Body of pancreas (tissue), 4 donors: ENCODE measurements at regions not wholly inside any gene's neighbourhood (a gene's known extent, or its start where the extent isn't known, plus 50 kb on each side); places are given as distances from the start of the nearest gene placed in this dataset.
"Not testable (repeated sequence)": the region's sequence is repeated elsewhere in the genome, so short reads cannot be mapped to it uniquely, and the experiment has no call there.

Source experiments
- POLR2A ChIP-seq, 3 donors: fragments of 450-650 bp; IDR thresholded peaks; one replicate each; pipeline ENCODE4 v1.6.1; 2016; ENCODE audit warnings: antibody characterized with exemption in 3 of 3, mild to moderate bottlenecking in 2 of 3
- TF ChIP-seq, protein P1 (sequence below), 7 experiments: fragments of 450-650 bp in 4 of 7; fragments of 200-600 bp in 3 of 7; sonication (generic) in 3 of 7; IDR thresholded peaks; one replicate each; pipeline ENCODE4 v1.5.1; 2016 to 2019; ENCODE audit warnings: antibody characterized with exemption in 7 of 7

DNA sequence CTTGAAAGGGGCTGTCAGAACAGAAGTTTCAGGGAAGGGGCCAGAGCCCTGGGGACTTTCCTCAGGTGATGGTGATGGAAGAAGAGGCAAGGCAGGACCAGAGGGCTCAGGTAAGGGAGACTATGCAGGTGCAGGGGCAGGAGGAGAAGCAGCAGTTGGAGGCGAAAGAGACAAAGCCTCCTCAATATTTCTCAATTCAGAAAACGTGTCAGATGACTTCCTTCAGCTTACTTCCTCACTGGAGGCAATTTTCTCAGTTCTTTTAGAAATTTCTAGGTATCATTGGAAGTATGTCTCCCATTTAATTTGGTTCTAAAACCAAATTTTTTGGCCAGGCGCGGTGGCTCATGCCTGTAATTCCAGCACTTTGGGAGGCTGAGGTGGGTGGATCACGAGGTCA, 112.4 kb downstream of the PPIAL4G start:
- TF ChIP-seq, protein P1, sequence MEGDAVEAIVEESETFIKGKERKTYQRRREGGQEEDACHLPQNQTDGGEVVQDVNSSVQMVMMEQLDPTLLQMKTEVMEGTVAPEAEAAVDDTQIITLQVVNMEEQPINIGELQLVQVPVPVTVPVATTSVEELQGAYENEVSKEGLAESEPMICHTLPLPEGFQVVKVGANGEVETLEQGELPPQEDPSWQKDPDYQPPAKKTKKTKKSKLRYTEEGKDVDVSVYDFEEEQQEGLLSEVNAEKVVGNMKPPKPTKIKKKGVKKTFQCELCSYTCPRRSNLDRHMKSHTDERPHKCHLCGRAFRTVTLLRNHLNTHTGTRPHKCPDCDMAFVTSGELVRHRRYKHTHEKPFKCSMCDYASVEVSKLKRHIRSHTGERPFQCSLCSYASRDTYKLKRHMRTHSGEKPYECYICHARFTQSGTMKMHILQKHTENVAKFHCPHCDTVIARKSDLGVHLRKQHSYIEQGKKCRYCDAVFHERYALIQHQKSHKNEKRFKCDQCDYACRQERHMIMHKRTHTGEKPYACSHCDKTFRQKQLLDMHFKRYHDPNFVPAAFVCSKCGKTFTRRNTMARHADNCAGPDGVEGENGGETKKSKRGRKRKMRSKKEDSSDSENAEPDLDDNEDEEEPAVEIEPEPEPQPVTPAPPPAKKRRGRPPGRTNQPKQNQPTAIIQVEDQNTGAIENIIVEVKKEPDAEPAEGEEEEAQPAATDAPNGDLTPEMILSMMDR (IDR thresholded peaks at IDR 0.05): not testable (repeated sequence)
- TF ChIP-seq POLR2A (IDR thresholded peaks at IDR 0.05): not testable (repeated sequence)
